ENCODE measurements at regions not wholly inside any gene's neighbourhood (a gene's known extent, or its start where the extent isn't known, plus 50 kb on each side); places are given as distances from the start of the nearest gene placed in this dataset.

- no peaks in the 10 kb centered on the region for H3K36me3 ChIP-seq (ENCODE audit: control insufficient read depth, insufficient read depth, low read length)
- H3K27me3 ChIP-seq (ENCODE audit: control insufficient read depth, insufficient read depth, low read length): no peaks in the 10 kb centered on the region
- no peak overlapping the region for H3K4me3 ChIP-seq (ENCODE audit: low read depth, low read length)
- TF ChIP-seq, protein P1, sequence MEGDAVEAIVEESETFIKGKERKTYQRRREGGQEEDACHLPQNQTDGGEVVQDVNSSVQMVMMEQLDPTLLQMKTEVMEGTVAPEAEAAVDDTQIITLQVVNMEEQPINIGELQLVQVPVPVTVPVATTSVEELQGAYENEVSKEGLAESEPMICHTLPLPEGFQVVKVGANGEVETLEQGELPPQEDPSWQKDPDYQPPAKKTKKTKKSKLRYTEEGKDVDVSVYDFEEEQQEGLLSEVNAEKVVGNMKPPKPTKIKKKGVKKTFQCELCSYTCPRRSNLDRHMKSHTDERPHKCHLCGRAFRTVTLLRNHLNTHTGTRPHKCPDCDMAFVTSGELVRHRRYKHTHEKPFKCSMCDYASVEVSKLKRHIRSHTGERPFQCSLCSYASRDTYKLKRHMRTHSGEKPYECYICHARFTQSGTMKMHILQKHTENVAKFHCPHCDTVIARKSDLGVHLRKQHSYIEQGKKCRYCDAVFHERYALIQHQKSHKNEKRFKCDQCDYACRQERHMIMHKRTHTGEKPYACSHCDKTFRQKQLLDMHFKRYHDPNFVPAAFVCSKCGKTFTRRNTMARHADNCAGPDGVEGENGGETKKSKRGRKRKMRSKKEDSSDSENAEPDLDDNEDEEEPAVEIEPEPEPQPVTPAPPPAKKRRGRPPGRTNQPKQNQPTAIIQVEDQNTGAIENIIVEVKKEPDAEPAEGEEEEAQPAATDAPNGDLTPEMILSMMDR (IDR thresholded peaks at IDR 0.05; ENCODE audit: insufficient read depth, low read length, poor library complexity, severe bottlenecking): no peak
- DNase-seq (ENCODE audit: low read depth): no peak
Measured at GRCh38 chr22:27041745-27042310, 384.4 kb downstream of the MIAT start.

GRCh38 chr22:27043262-27043661, 385.9 kb downstream of the MIAT start:
- Histone ChIP-seq H3K4me3 (ENCODE audit: low read depth, low read length) (no peak overlapping the region), H3K27me3 (ENCODE audit: control insufficient read depth, insufficient read depth, low read length) (no peaks in the 10 kb centered on the region), H3K36me3 (ENCODE audit: control insufficient read depth, insufficient read depth, low read length) (no peaks in the 10 kb centered on the region)
- TF ChIP-seq, protein P1 (IDR thresholded peaks at IDR 0.05; ENCODE audit: insufficient read depth, low read length, poor library complexity, severe bottlenecking): no peak
- no peak for DNase-seq (ENCODE audit: low read depth)

- H3K4me3 ChIP-seq (ENCODE audit: low read depth, low read length): no peak overlapping the region
- TF ChIP-seq, protein P1 (IDR thresholded peaks at IDR 0.05; ENCODE audit: insufficient read depth, low read length, poor library complexity, severe bottlenecking): no peak
- H3K27me3 ChIP-seq (ENCODE audit: control insufficient read depth, insufficient read depth, low read length): no peaks in the 10 kb centered on the region
- H3K36me3 ChIP-seq (ENCODE audit: control insufficient read depth, insufficient read depth, low read length): no peaks in the 10 kb centered on the region
- peak; percentile 28 for DNase-seq (ENCODE audit: low read depth)
Measured at GRCh38 chr22:27045103-27045947, 387.9 kb downstream of the MIAT start.

DNA sequence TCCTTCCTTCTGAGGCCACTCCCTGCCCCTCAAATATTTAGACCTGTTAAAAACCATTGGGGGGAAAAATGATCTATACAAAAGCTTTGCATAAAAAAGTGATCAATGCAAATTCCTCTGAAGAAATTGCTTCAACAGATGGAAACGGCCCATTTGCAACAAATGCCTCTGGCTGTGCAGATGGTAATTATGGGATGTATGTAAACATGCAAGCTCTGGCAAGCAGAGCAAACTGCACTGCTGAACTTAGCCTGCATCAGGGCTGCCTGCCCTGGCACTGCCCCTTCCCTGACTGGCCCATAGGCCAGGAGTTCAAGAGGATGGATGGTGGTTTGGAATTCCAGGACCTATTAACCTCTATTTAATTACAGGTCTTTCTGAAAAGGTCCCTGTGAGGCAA, 388.7 kb downstream of the MIAT start:
- TF ChIP-seq, protein P1 (IDR thresholded peaks at IDR 0.05; ENCODE audit: insufficient read depth, low read length, poor library complexity, severe bottlenecking): no peak
- Histone ChIP-seq H3K36me3 (ENCODE audit: control insufficient read depth, insufficient read depth, low read length) (no peaks in the 10 kb centered on the region), H3K4me3 (ENCODE audit: low read depth, low read length) (no peak overlapping the region), H3K27me3 (ENCODE audit: control insufficient read depth, insufficient read depth, low read length) (no peaks in the 10 kb centered on the region)
- DNase-seq (ENCODE audit: low read depth): no peak

DNA sequence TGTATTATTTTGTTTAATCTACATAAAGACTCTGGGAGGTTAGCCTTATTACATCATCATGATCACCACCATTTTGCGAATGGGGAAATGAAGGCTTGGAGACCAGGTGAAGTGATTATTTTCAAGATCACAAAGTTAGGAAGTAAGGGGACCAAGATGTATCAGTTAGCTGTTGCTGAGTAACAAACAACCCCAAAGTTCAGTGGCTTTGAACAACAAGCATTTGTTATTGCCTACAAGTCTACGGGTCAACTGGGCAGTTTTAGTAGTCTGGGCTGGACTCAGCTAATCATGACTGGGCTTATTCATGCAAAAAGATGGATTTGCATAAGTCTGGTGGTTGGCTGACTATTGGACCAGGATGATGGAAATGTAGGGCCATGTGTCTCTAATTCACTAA, 389.2 kb downstream of the MIAT start:
- H3K36me3 ChIP-seq (ENCODE audit: control insufficient read depth, insufficient read depth, low read length): no peaks in the 10 kb centered on the region
- TF ChIP-seq, protein P1 (IDR thresholded peaks at IDR 0.05; ENCODE audit: insufficient read depth, low read length, poor library complexity, severe bottlenecking): no peak
- no peak overlapping the region for H3K4me3 ChIP-seq (ENCODE audit: low read depth, low read length)
- DNase-seq (ENCODE audit: low read depth): no peak
- H3K27me3 ChIP-seq (ENCODE audit: control insufficient read depth, insufficient read depth, low read length): no peaks in the 10 kb centered on the region

Data from kidney epithelial cell (primary cell).